A673 (cell line): ENCODE measurements at regions not wholly inside any gene's neighbourhood (a gene's known extent, or its start where the extent isn't known, plus 50 kb on each side); places are given as distances from the start of the nearest gene placed in this dataset.

Source experiments
- BruUV-seq: library from RNA; stranded (reverse); fragments of 400-500 nt; replicated peaks from 2 replicates; lab custom pipeline; 2021; lab: Mats Ljungman, UMichigan
- CTCF ChIA-PET: fragments of 300-600 bp; sonication (Branson Sonifier 250); formaldehyde crosslinking; loops from one replicate; lab custom pipeline; 2022; ENCODE audit warnings: antibody characterized with exemption; lab: Charles Lee
- POLR2A ChIA-PET: fragments of 300-600 bp; sonication (Branson Sonifier 250); formaldehyde crosslinking; loops from one replicate; lab custom pipeline; 2022; ENCODE audit warnings: antibody characterized with exemption; ENCODE audit not compliant: low non-redundant PET; lab: Charles Lee
- DNase-seq: peaks from one replicate; pipeline ENCODE4 v3.0.0-alpha.2; 2015; ENCODE audit warnings: low spot score
- H3K27ac ChIP-seq: fragments of 200-600 bp; sonication (generic); 2 replicates; pipeline ENCODE4 v1.5.1; 2016; ENCODE audit warnings: mixed run types, low read depth, mild to moderate bottlenecking, mixed read lengths, antibody characterized with exemption, low read length; ENCODE audit not compliant: poor library complexity, severe bottlenecking
- H3K27me3 ChIP-seq: fragments of 200-600 bp; sonication (generic); replicated peaks from 2 replicates; pipeline ENCODE4 v1.6.1; 2017; ENCODE audit warnings: mixed run types, low read depth, mild to moderate bottlenecking, mixed read lengths, antibody characterized with exemption, low read length; ENCODE audit not compliant: insufficient read depth, poor library complexity
- H3K36me3 ChIP-seq: fragments of 200-600 bp; sonication (generic); 2 replicates; pipeline ENCODE4 v1.6.1; 2016; ENCODE audit warnings: mixed run types, mild to moderate bottlenecking, mixed read lengths, antibody characterized with exemption, low read length; ENCODE audit not compliant: insufficient read depth, poor library complexity, severe bottlenecking
- H3K4me1 ChIP-seq: fragments of 200-600 bp; sonication (generic); 2 replicates; pipeline ENCODE4 v1.6.1; 2017; ENCODE audit warnings: mixed run types, mild to moderate bottlenecking, mixed read lengths, antibody characterized with exemption, low read length; ENCODE audit not compliant: insufficient read depth, poor library complexity, severe bottlenecking
- H3K4me3 ChIP-seq: fragments of 200-600 bp; sonication (generic); 2 replicates; pipeline ENCODE4 v1.5.1; 2016; ENCODE audit warnings: low read depth, mixed run types, mild to moderate bottlenecking, mixed read lengths, low read length; ENCODE audit not compliant: poor library complexity, severe bottlenecking
- H3K9me3 ChIP-seq: fragments of 200-600 bp; sonication (generic); 2 replicates; pipeline ENCODE4 v1.6.1; 2016; ENCODE audit warnings: mixed run types, low read depth, mild to moderate bottlenecking, mixed read lengths, antibody characterized with exemption, low read length; ENCODE audit not compliant: poor library complexity, severe bottlenecking
- EZH2 ChIP-seq: fragments of 200-600 bp; sonication (generic); IDR thresholded peaks from 2 replicates; pipeline ENCODE4 v1.6.1; 2017; ENCODE audit warnings: borderline replicate concordance, low read depth, mild to moderate bottlenecking, mixed read lengths, antibody characterized with exemption, low read length; ENCODE audit not compliant: poor library complexity, severe bottlenecking
- intact Hi-C: fragments of 100-400 bp; cut with micrococcal nuclease; formaldehyde crosslinking; loops from one replicate; pipeline ENCODE4 v1.10.0; 2022; ENCODE audit not compliant: unreplicated experiment
- TF ChIP-seq, protein P1 (sequence below): fragments of 300-800, 200-600 bp; sonication (generic); conservative IDR thresholded peaks from 2 replicates; pipeline ENCODE4 v1.5.1; 2017; ENCODE audit warnings: low read depth, mild to moderate bottlenecking, antibody characterized with exemption, low read length, moderate library complexity, mixed read lengths

DNA sequence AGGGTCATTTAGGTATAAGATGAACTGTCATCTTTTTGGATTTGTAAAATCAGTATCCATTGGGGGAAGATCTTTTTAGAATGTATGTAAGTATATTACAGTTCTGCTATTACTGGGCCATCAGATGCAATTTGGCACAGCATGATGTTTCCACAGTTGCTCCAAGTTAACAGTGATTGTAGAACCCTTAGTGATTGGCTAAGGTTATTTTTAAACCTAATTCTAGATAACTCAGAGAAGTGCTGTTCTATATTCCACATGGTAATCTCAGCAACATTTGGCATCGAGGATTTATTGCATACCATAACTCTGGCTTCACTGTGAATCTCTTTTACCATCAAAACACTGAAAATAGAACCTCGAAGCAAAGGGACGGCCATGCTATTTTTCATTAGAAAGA lies 215.7 kb upstream of the HAND2 start:
- peaks cover 30% of the 10 kb centered on the region for H3K4me1 ChIP-seq
- intact Hi-C loops = loop anchor here (2.0 kb wide), 1 partner anchor 239 kb away; no protein-coding TSS in a partner anchor
- H3K9me3 ChIP-seq = peaks cover 13% of the 10 kb centered on the region
- H3K27ac ChIP-seq = no peak overlapping the region
- ChIA-PET POLR2A (no interaction called here), CTCF (no interaction called here)
- H3K36me3 ChIP-seq = no peaks in the 10 kb centered on the region
- BruUV-seq = no TSS peak
- DNase-seq = no peak
- H3K27me3 ChIP-seq = no peaks in the 10 kb centered on the region
- no peak for TF ChIP-seq EZH2
- TF ChIP-seq, protein P1, sequence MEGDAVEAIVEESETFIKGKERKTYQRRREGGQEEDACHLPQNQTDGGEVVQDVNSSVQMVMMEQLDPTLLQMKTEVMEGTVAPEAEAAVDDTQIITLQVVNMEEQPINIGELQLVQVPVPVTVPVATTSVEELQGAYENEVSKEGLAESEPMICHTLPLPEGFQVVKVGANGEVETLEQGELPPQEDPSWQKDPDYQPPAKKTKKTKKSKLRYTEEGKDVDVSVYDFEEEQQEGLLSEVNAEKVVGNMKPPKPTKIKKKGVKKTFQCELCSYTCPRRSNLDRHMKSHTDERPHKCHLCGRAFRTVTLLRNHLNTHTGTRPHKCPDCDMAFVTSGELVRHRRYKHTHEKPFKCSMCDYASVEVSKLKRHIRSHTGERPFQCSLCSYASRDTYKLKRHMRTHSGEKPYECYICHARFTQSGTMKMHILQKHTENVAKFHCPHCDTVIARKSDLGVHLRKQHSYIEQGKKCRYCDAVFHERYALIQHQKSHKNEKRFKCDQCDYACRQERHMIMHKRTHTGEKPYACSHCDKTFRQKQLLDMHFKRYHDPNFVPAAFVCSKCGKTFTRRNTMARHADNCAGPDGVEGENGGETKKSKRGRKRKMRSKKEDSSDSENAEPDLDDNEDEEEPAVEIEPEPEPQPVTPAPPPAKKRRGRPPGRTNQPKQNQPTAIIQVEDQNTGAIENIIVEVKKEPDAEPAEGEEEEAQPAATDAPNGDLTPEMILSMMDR = no peak
- no peak overlapping the region for H3K4me3 ChIP-seq

DNA sequence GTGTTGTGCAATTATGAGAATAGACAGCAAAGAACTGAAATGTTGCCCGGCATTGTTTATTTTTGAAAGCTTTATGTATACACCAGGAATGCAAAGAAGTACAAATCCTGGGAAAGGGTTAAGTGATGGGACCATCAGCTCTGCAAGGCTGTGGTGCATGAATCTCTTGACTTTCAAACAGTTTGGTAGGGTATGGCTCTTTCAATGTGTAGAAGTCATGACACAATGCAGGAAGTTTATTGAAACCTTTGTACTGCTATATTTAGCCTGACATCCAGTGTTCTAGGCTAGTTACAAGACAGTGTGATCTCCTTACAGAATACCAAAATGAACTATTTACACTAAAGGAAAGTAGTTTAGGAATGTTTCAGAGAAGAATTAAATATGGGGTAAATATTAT lies 206.8 kb upstream of the HAND2 start:
- Histone ChIP-seq H3K36me3 (no peaks in the 10 kb centered on the region), H3K9me3 (peaks cover 4% of the 10 kb centered on the region), H3K4me3 (no peak overlapping the region), H3K27me3 (no peaks in the 10 kb centered on the region), H3K4me1 (peaks cover 9% of the 10 kb centered on the region), H3K27ac (no peak overlapping the region)
- DNase-seq = no peak
- POLR2A ChIA-PET = no interaction called here
- TF ChIP-seq EZH2 = no peak
- TF ChIP-seq, protein P1 = no peak
- intact Hi-C loops = no loop called here
- CTCF ChIA-PET = no interaction called here
- no TSS peak for BruUV-seq

DNA sequence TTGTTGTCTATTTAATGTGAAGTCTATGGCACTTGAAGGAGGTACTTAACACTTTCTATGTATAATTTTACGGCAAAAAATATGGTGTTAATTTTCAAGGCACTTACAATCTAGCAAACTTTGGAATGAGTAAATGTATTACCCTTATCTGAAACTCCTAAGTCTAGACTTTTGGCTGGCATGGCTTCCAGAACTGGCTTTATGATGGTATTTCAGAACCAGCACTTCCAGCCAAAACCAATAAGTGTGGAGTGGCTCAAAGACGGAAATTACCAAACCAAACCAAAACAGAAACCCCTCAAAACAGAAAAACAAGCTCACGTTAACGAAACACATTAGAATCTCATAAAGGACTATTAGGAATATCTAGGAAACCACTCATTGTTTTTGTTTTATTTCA lies 205.6 kb upstream of the HAND2 start:
- ChIA-PET POLR2A (no interaction called here), CTCF (no interaction called here)
- no peak overlapping the region for H3K4me3 ChIP-seq
- no peak for DNase-seq
- no peak overlapping the region for H3K27ac ChIP-seq
- no TSS peak for BruUV-seq
- H3K36me3 ChIP-seq = no peaks in the 10 kb centered on the region
- no peaks in the 10 kb centered on the region for H3K27me3 ChIP-seq
- no peaks in the 10 kb centered on the region for H3K9me3 ChIP-seq
- H3K4me1 ChIP-seq = peaks cover 9% of the 10 kb centered on the region
- intact Hi-C loops = no loop called here
- no peak for TF ChIP-seq EZH2
- TF ChIP-seq, protein P1 = no peak
